HG02759 (cell line): ENCODE measurements at regions not wholly inside any gene's neighbourhood (a gene's known extent, or its start where the extent isn't known, plus 50 kb on each side); places are given as distances from the start of the nearest gene placed in this dataset.

ENCODE experiments used
- ATAC-seq: cut with Tn5 transposase; IDR thresholded peaks from one replicate; pipeline ENCODE4 v1.9.1; 2021; ENCODE audit warnings: mild to moderate bottlenecking, moderate library complexity; ENCODE audit not compliant: unreplicated experiment

DNA sequence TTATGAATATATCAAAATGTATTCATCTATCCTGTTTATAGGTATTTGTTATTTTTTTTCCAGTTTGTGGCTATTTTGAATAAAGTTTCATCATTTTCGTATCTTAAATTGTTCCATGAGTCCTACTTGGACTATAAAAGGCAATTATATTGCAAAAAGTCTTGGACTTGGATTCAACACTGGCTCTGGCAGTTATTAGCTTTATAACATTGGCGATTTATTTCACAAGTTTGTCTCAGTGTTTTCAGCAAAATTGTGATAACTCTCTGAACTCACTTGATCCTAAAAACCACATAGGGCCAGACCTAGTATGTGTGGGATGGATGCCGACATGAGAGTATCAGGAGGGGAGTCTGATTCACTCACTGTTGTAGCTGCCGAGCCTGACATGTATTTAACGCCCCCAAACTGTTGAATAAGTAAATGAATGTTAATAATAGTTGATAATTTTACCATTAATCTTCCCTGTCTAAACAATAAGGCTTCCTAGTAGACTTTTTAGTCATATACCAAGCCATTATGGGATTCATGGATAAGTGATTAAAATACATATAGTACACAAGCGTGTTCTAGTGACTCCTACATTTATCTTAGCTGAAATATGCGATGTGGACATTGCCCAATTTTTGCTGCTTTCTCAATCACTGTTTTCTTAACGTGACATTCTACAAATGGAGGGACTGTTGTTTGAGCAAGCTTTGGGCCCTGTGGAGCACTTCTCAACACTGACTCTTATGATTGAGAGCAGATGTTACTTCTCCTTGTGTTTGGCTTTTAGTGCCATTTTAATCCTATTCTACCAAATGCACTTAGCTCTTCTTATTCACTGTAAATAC is 907.6 kb downstream of the EPHA4 start:
- no peak for ATAC-seq

DNA sequence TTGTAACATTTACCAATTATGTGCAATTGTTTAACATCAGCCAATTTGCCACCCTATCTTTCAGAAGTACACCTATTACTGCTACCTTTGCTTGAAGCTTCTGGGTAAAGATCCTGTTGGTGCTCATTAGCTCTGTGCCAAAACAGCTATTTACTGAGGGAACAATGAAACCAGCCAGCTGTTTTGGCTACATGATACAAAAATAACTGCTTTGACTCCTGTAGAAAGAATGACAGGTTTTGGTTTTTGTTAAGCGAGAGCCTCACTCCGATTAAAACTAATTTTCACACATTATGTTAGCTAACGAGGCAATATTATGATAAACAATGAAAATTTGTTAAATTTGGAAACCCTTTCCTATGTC is 907.0 kb downstream of the EPHA4 start:
- ATAC-seq, result no peak

- ATAC-seq, result no peak
Measured at GRCh38 chr2:220669324-220669723, 902.8 kb downstream of the EPHA4 start.

GRCh38 chr2:220670511-220670910 is 901.6 kb downstream of the EPHA4 start:
- no peak for ATAC-seq

DNA sequence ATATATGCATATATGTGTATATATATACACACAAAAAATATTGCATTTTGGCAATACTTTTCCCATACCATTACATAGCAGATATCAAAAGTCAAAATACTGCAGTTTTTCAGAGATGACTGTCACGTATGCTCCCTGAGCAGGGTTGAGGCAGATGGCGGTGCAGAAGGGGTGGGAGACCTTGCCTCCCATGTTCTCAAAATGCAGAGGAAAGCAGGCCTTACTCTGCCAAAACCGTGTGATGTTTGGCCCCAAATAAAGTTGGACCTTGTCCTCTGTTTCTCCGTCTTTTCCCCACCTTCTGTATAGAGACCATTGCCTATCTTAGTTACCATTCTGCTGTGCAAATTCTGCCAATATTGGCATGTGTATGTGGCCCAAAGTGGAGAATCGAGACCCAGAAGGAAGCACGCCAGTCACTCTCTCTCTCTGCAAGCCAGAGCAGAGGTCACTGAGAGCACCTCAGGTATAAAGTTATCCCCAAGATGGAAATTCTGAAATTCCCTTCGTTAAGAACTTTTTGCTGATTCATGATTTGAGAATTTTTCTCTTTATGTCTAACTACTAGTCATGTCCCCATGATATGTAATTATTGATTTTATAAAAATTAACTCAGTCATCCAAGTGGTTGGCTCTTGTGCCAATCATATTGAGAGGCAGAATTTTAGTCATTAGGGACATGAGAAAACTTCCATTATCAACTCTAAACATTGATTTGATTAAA is 898.8 kb downstream of the EPHA4 start:
- no peak for ATAC-seq

- peak; percentile 85 for ATAC-seq
Measured at GRCh38 chr2:220674033-220674432, 898.1 kb downstream of the EPHA4 start.

DNA sequence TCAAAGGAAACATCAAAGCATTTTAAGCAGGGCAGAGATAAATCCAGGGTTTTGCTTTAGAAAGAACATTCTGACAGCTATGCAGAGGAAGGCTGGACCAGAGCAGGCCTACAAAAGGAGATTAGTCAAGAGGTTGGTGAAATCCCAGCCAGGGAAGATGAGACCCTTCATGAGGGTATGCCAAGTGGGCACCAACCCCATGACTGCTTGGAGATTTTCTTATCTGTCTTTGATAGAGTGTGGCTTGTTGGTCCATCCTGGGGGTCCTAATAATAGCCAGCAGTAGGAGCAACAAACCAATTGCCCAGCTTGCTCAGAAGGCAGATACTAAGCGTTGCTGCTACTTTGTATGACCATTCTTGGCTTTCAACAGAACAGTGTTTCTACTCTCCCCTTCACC is 895.4 kb downstream of the EPHA4 start:
- no peak for ATAC-seq

GRCh38 chr2:220678943-220679342 is 893.2 kb downstream of the EPHA4 start:
- ATAC-seq, result no peak

DNA sequence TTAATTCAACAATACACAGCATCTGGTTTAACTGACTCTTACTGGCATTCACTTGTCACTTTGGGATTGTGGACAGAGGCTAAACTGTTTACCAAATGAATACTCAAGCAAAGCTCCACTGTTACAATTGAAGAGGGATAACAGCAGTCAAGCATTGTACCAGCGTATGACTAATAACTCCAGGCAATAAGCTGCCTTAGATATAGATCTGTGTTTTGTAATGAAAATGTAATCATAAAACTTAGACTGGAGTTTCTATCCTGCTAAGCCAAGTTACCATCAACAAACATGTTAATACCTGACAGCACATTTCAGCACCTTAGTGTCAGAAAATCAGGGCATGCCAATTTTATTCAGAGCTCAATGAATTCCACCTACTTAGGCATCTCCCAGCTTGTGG is 889.5 kb downstream of the EPHA4 start:
- no peak for ATAC-seq

- no peak for ATAC-seq
Measured at GRCh38 chr2:220684099-220684498, 888.0 kb downstream of the EPHA4 start.

- peak; percentile 93 for ATAC-seq
Measured at GRCh38 chr2:220687231-220687843, 884.8 kb downstream of the EPHA4 start.

DNA sequence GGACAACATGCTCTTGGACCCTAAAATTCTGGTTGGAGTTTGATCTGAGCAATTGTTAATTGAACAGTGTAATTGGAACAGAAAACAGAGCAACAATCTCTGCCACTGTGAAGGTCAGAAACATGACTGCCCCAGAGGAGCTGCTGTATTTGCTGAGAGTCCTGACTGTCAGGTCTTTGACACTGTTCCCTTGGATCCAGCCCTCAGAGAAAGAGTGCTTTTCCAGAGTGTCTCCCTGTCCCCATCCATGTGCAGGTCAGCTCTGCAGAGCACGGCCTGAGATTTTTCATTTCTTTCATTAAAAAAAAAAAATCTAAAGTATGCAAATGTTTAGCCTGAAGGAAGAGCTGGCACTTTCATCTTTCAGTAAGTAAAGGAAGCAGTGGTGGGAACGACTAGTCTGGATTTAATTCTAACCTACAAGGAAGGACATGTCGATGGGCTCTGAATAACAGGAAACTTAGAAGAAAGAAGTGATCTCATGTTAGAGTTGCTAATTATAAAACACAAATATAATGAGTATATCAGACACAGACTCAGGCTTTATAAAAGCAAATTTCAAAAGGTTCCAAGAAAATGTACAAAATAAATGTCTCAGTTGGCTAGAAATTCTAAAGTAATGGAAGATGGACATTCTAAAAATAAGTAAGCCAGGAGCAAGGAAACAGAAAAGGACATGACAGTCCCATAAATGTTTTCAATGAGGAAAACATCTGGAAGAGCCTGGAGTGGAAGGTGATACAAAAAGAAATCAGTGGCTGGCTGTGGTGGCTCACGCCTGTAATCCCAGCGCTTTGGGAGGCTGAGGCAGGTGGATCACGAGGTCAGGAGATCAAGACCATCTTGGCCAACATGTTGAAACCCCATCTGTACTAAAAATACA is 876.5 kb downstream of the EPHA4 start:
- ATAC-seq, result no peak

DNA sequence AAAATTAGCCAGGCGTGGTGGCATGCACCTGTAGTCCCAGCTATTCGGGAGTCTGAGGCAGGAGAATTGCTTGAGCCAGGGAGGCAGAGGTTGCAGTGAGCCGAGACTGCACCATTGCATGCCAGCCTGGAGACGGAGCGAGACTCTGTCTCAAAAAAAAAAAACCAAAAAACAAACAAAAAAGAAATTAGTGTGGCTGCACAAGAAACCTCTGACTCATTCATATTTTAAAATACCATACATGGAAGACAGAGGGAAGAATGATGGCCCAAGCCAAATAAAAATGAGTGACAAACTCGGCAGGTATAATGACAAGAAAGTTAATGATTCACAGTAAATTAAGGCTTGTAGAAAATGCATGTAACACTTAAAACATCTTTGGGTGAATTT is 875.8 kb downstream of the EPHA4 start:
- ATAC-seq, result no peak

- ATAC-seq, result no peak
Measured at GRCh38 chr2:220697011-220697410, 875.1 kb downstream of the EPHA4 start.

GRCh38 chr2:220701115-220701514 is 871.0 kb downstream of the EPHA4 start:
- ATAC-seq, result no peak

GRCh38 chr2:220703279-220703678 is 868.8 kb downstream of the EPHA4 start:
- ATAC-seq, result no peak

- no peak for ATAC-seq
Measured at GRCh38 chr2:220704081-220704480, 868.0 kb downstream of the EPHA4 start.

GRCh38 chr2:220704810-220705209 is 867.3 kb downstream of the EPHA4 start:
- ATAC-seq, result no peak

DNA sequence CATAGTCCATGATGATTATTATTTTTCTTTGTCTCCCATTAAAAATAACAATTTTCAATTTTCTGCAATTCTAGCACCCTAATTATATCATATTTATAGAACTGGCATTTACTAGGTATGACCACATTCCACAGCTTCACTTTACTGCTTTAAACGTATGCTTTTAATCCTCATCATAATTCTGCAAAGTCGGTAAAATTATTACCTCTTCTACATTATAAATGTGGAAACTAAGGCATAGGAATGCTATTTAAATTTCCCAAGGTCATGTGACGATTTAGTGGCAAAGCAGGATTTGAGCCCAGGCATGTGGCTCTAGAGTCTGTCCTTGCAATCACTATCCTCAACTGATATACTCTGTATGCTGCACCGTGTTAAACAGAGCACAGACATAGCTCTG is 866.4 kb downstream of the EPHA4 start:
- ATAC-seq, result no peak

GRCh38 chr2:220707261-220707660 is 864.8 kb downstream of the EPHA4 start:
- ATAC-seq, result no peak

- ATAC-seq, result no peak
Measured at GRCh38 chr2:220708366-220708765, 863.7 kb downstream of the EPHA4 start.
